Activated T-cell treated with anti-CD3 and anti-CD28 coated beads, Interleukin-2, amount 50 U/mL, for 24 hours (primary cell): ENCODE measurements at regions not wholly inside any gene's neighbourhood (a gene's known extent, or its start where the extent isn't known, plus 50 kb on each side); places are given as distances from the start of the nearest gene placed in this dataset.

ENCODE experiments used
- DNase-seq: peaks from one replicate; pipeline ENCODE4 v3.0.0-alpha.2; 2020
- H3K27ac Mint-ChIP-seq: 2 replicates; pipeline ENCODE4 v1.8.0; 2020; ENCODE audit warnings: mild to moderate bottlenecking, mixed read lengths
- H3K27me3 Mint-ChIP-seq: 2 replicates; pipeline ENCODE4 v1.8.0; 2020; ENCODE audit warnings: mixed read lengths
- H3K36me3 Mint-ChIP-seq: 2 replicates; pipeline ENCODE4 v1.8.0; 2020; ENCODE audit warnings: low read depth, mixed read lengths
- H3K4me1 Mint-ChIP-seq: 2 replicates; pipeline ENCODE4 v1.8.0; 2020; ENCODE audit warnings: low read depth, mixed read lengths
- H3K4me3 Mint-ChIP-seq: 2 replicates; pipeline ENCODE4 v1.8.0; 2020; ENCODE audit warnings: mild to moderate bottlenecking, moderate library complexity, mixed read lengths
- H3K9me3 Mint-ChIP-seq: 2 replicates; pipeline ENCODE4 v1.8.0; 2020; ENCODE audit warnings: mixed read lengths

DNA sequence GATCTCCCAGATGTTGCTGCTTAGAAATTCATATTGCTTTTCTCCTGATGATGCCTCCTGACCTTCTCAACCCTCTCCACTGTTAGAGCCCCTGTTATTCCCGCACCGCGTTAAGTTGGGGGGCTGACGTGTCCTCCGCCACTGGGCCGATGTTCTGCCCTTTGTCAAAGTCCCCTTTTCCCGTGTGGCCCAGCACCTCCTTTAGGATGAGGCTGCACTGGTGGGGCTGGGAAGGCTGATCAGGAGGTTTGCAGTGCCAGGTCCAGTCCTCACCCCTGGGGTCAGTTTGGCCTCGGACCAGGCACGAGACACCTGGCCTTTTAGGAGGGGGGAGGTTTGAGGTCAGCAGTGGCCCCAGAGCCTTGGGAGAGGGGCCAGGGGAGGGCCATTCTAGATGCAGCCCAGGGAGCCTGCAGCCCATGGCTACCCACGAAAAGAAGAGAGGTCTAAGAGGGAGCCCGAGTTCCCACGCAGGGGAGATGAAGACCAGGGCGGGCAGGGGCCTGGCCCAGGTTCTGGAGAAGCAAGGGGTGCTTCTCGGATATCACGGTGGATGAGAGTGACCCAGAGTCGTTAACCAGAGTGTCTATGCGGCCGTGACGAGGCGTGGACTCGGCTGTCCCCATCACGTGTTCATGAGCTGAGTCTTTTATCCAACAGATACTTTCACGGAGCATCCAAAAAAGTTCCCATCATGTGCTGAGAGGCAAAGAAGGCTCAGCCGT lies 150.4 kb downstream of the DNAJB6 start:
- peaks cover under 1% of the 10 kb centered on the region for H3K27me3 Mint-ChIP-seq
- no peak overlapping the region for H3K4me3 Mint-ChIP-seq
- peaks cover 10% of the 10 kb centered on the region for H3K9me3 Mint-ChIP-seq
- H3K27ac Mint-ChIP-seq, result no peak overlapping the region
- DNase-seq, result no peak
- H3K4me1 Mint-ChIP-seq, result peaks cover 22% of the 10 kb centered on the region
- no peaks in the 10 kb centered on the region for H3K36me3 Mint-ChIP-seq

DNA sequence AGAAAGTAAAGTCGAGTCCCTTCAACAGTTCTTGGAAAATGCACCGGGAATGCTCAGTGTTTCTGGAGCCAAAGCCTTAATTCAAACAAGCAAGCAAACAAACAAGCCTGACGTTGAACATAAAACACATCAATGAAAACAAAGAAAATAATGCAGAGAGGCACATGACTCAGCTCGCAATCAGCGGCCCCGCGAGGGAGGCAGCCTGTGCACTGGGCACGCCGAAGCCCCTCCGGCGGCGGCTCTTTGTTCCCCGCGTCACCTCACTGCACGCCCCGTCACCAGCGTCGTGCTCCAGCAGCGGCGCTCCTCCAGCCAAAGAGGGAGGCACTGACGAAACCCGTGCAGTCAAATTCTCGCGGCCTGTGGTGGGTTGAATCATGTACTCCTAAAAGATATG lies 151.5 kb downstream of the DNAJB6 start:
- H3K4me1 Mint-ChIP-seq, result peaks cover 24% of the 10 kb centered on the region
- H3K27me3 Mint-ChIP-seq, result peaks cover 11% of the 10 kb centered on the region
- no peak overlapping the region for H3K27ac Mint-ChIP-seq
- H3K36me3 Mint-ChIP-seq, result no peaks in the 10 kb centered on the region
- no peak overlapping the region for H3K4me3 Mint-ChIP-seq
- peaks cover 13% of the 10 kb centered on the region for H3K9me3 Mint-ChIP-seq
- no peak for DNase-seq

DNA sequence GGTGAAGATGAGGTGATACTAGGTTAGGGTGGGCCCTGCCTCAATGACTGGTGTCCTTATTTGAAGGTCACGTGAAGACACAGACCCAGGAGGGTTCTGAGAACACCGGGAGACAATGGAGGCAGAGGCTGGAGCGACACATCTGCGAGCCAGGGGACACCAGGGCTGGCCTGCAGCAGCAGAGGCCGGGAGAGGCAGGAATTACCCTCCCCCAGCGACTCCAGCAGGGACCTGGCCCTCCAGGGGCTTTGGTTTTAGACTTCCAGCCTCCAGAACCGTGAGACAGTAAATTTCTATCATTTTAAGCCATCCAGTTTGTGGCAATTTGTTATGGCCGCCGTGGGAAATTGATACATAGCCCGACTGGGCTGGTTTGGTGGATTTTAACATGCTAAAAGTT lies 152.2 kb downstream of the DNAJB6 start:
- DNase-seq, result no peak
- H3K9me3 Mint-ChIP-seq, result peaks cover 13% of the 10 kb centered on the region
- peaks cover 18% of the 10 kb centered on the region for H3K27me3 Mint-ChIP-seq
- H3K4me1 Mint-ChIP-seq, result peaks cover 27% of the 10 kb centered on the region
- H3K36me3 Mint-ChIP-seq, result no peaks in the 10 kb centered on the region
- H3K27ac Mint-ChIP-seq, result no peak overlapping the region
- no peak overlapping the region for H3K4me3 Mint-ChIP-seq
